NB4 (cell line): ENCODE measurements at regions not wholly inside any gene's neighbourhood (a gene's known extent, or its start where the extent isn't known, plus 50 kb on each side); places are given as distances from the start of the nearest gene placed in this dataset.
"Not testable (repeated sequence)": the region's sequence is repeated elsewhere in the genome, so short reads cannot be mapped to it uniquely, and the experiment has no call there.

Experiments used
- DNase-seq: peaks from one replicate; pipeline ENCODE4 v3.0.0; 2010; ENCODE audit warnings: low read depth
- H3K4me3 ChIP-seq: one replicate; pipeline ENCODE4 v1.5.1; 2011; ENCODE audit warnings: mild to moderate bottlenecking, low read depth, low read length, moderate library complexity
- MYC ChIP-seq: IDR thresholded peaks from 2 replicates; pipeline ENCODE4 v1.6.1; 2011; ENCODE audit warnings: low read depth, low read length
- POLR2A ChIP-seq: IDR thresholded peaks from 2 replicates; pipeline ENCODE4 v1.6.1; 2011; ENCODE audit warnings: mild to moderate bottlenecking; ENCODE audit not compliant: insufficient read length; ENCODE audit errors: extremely low read depth
- TF ChIP-seq, protein P1 (sequence below): IDR thresholded peaks from 2 replicates; pipeline ENCODE4 v1.6.1; 2011; ENCODE audit warnings: low read depth, low read length
- TF ChIP-seq, protein P2 (sequence below): IDR thresholded peaks from one replicate; pipeline ENCODE4 v1.5.1; 2012; ENCODE audit warnings: low read depth, low read length

DNA sequence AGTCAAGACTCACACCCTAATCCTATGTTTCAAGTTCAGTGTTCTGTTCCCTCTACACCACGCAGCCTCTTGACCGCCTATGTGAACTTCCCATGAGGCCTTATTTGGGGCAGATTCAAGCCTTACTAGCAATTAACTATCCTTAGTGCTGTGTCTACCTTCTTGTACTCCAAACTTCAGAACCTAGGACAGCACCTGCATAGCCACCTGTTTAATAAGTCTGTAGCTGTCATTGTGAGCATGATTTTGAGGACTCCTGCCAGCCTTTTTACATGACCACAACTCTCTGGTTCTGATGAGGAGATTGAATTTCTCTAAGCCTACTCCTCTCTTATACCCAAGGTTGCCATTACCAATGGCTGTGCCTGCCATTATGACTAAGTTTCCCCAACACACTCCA is 50.8 kb upstream of the PCSK1 start:
- TF ChIP-seq, protein P1, sequence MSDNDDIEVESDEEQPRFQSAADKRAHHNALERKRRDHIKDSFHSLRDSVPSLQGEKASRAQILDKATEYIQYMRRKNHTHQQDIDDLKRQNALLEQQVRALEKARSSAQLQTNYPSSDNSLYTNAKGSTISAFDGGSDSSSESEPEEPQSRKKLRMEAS = no peak
- TF ChIP-seq POLR2A (no peak), MYC (no peak)
- TF ChIP-seq, protein P2, sequence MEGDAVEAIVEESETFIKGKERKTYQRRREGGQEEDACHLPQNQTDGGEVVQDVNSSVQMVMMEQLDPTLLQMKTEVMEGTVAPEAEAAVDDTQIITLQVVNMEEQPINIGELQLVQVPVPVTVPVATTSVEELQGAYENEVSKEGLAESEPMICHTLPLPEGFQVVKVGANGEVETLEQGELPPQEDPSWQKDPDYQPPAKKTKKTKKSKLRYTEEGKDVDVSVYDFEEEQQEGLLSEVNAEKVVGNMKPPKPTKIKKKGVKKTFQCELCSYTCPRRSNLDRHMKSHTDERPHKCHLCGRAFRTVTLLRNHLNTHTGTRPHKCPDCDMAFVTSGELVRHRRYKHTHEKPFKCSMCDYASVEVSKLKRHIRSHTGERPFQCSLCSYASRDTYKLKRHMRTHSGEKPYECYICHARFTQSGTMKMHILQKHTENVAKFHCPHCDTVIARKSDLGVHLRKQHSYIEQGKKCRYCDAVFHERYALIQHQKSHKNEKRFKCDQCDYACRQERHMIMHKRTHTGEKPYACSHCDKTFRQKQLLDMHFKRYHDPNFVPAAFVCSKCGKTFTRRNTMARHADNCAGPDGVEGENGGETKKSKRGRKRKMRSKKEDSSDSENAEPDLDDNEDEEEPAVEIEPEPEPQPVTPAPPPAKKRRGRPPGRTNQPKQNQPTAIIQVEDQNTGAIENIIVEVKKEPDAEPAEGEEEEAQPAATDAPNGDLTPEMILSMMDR = no peak
- peak; percentile 49 for DNase-seq
- H3K4me3 ChIP-seq = no peak overlapping the region

DNA sequence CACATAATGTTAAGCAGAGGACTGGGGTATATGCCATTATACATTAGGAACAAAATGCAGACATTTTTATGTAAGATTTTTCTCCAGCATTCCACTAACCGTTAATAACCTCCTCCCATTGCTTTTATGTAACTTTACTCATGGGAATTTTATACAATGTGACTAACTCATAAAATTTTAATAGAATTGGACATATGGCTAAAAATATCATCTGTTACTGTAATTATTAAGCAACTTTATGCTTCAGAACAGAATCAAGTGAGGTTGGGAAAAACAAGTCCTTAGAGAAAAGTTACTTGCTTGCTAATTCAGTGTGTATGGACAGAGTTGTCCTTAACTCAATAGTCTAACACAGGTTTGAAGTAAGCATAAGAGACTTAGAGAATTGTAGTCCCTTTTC is 54.8 kb upstream of the PCSK1 start:
- DNase-seq = no peak
- TF ChIP-seq, protein P1 = no peak
- no peak for TF ChIP-seq MYC
- TF ChIP-seq POLR2A = no peak
- no peak overlapping the region for H3K4me3 ChIP-seq

DNA sequence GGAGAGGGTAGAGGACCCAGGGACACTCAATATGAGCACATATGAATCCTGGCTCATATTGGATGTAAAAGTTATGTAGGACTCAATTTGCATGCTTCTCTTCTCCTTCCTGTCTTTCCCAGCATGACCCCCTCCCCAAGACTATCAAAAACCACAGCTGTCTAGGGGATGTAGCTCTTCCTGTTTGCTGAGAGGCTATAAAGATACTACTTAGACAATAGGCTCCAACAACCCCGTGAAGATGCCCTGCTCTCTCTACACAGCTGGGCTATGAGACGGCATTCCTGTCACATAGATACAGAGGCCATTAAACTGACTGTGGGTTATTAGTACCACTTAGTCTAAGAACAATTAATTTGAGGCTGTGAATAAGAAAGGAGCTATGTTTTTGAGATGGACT is 56.5 kb upstream of the PCSK1 start:
- H3K4me3 ChIP-seq = no peak overlapping the region
- TF ChIP-seq MYC (no peak), POLR2A (no peak)
- TF ChIP-seq, protein P2 = no peak
- TF ChIP-seq, protein P1 = no peak
- no peak for DNase-seq

DNA sequence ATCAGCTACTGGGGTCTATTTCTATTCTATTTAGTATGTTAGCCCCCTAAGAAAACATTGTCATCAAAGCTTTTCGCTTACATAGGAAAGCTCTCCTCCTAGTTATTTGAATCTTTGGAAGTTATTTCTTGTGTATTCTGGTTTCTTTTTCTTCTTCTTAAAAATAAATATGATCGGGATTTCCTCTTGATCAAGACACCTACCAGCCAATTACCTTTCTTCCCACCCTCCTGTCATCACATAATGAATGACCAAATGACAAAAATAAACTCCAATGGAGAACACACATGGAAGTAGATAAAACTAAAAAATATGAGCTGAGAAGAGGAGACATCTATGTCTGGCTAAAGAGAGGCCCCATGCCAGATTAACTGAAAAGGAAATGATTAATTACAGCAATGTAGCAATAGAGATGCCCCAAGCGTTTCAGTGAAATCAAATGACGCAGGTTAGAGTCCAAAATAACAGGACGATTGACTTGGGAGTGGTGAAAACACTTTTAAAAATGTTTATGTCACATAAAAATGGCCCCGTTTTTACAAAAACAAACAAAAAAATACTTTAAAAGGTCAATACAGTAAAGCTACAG is 59.5 kb upstream of the PCSK1 start:
- TF ChIP-seq POLR2A (no peak), MYC (no peak)
- TF ChIP-seq, protein P2 = no peak
- TF ChIP-seq, protein P1 = no peak
- H3K4me3 ChIP-seq = no peak overlapping the region
- DNase-seq = no peak

DNA sequence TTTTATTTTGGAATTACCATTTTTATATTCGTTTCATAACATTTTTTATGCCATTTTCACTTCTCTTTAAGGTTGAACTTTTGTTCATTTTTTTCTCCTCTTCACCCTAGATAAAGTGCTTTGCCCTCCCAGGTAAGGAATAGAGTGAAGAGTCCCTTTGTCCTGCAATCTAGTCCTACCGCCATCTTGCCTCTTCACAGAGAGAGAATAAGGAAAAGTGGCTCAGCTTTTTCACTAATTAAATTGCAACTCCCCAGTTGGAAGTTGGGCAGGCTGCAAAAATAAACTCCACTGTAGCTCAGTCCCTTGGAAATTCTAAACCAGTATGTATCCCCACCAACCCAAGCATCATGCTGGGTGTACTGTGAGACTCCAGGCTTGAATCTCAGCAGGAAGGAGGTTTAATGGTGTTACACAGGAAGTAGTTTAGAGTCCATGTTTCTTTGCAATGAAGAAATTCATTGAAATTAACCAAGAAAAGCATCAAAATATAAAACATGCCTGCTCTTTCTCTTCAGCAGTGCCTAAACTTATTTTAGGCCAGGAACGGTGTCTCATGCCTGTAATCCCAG is 60.3 kb upstream of the PCSK1 start:
- DNase-seq = no peak
- no peak overlapping the region for H3K4me3 ChIP-seq
- TF ChIP-seq POLR2A = no peak
- no peak for TF ChIP-seq MYC
- TF ChIP-seq, protein P1 = no peak
- TF ChIP-seq, protein P2 = no peak

DNA sequence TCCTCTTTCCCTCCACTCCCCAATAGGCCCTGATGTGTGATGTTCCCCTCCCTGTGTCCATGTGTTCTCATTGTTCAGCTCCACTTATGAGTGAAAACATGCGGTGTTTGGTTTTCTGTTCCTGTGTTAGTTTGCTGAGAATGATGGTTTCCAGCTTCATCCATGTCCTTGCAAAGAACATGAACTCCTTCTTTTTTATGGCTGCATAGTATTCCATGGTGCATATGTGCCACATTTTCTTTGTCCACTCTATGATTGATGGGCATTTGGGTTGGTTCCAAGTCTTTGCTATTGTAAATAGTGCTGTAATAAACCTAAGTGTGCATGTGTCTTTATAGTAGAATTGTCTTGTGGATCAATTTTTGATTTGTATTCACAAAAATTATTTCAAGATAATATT is 62.4 kb upstream of the PCSK1 start:
- H3K4me3 ChIP-seq, DNase-seq: not testable (repeated sequence)

DNA sequence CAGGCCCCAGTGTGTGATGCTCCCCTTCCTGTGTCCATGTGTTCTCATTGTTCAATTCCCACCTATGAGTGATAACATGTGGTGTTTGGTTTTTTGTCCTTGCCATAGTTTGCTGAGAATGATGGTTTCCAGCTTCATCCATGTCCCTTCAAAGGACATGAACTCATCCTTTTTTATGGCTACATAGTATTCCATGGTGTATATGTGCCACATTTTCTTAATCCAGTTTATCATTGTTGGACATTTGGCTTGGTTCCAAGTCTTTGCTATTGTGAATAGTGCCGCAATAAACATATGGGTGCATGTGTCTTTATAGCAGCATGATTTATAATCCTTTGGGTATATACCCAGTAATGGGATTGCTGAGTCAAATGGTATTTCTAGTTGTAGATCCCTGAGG is 64.0 kb upstream of the PCSK1 start:
- H3K4me3 ChIP-seq, DNase-seq: not testable (repeated sequence)
